Prostate gland (tissue), 2 donors: ENCODE measurements at regions not wholly inside any gene's neighbourhood (a gene's known extent, or its start where the extent isn't known, plus 50 kb on each side); places are given as distances from the start of the nearest gene placed in this dataset.
A peak's percentile ranks its signal among the peaks of the same experiment; 100 is the strongest.

Experiments used
- DNase-seq: peaks from one replicate; pipeline ENCODE4 v3.0.0-alpha.2; 2019; ENCODE audit warnings: low spot score
- H3K27ac ChIP-seq, 2 donors: fragments of 200-600 bp; sonication (generic); 2 replicates each; pipeline ENCODE4 v1.5.1; 2017 to 2019
- H3K27me3 ChIP-seq: fragments of 200-600 bp; sonication (generic); replicated peaks from 2 replicates; pipeline ENCODE4 v1.5.1; 2019; ENCODE audit not compliant: insufficient read depth
- H3K36me3 ChIP-seq, 2 donors: fragments of 200-600 bp; sonication (generic); 1 replicate in 1 of 2; 2 replicates in 1 of 2; pipeline versions ENCODE4 v1.5.1 to v1.8.1; 2017 to 2019
- H3K4me1 ChIP-seq: fragments of 200-600 bp; sonication (generic); replicated peaks from 2 replicates; pipeline ENCODE4 v1.5.1; 2019
- H3K4me3 ChIP-seq, 2 donors: fragments of 200-600 bp; sonication (generic); 2 replicates each; pipeline ENCODE4 v1.5.1; 2017 to 2019
- H3K9me3 ChIP-seq: fragments of 200-600 bp; sonication (generic); 2 replicates; pipeline ENCODE4 v1.5.1; 2017
- CTCF ChIP-seq, 4 experiments: fragments of 200-600 bp in 2 of 4; fragments of 450-650 bp in 2 of 4; sonication (generic) in 2 of 4; IDR thresholded peaks; 1 replicate in 3 of 4; 2 replicates in 1 of 4; pipeline ENCODE4 v1.5.1; 2016 to 2019; ENCODE audit warnings: antibody characterized with exemption in 4 of 4, mild to moderate bottlenecking in 2 of 4, moderate library complexity in 2 of 4
- POLR2A ChIP-seq: fragments of 450-650 bp; IDR thresholded peaks from one replicate; pipeline ENCODE4 v1.6.1; 2016; ENCODE audit warnings: antibody characterized with exemption, mild to moderate bottlenecking
- POLR2AphosphoS5 ChIP-seq: sonication (generic); formaldehyde crosslinking; IDR thresholded peaks from one replicate; pipeline ENCODE4 v1.6.1; 2017; ENCODE audit warnings: antibody characterized with exemption
- WGBS: methylation state at CpG from one replicate; pipeline ENCODE4 v1.1.5; 2018; 5-methylcytosine and 5-hydroxymethylcytosine counted together
- intact Hi-C: fragments of 100-400 bp; cut with DNase I; formaldehyde crosslinking; loops from one replicate; pipeline ENCODE4 v1.14.2; 2022

DNA sequence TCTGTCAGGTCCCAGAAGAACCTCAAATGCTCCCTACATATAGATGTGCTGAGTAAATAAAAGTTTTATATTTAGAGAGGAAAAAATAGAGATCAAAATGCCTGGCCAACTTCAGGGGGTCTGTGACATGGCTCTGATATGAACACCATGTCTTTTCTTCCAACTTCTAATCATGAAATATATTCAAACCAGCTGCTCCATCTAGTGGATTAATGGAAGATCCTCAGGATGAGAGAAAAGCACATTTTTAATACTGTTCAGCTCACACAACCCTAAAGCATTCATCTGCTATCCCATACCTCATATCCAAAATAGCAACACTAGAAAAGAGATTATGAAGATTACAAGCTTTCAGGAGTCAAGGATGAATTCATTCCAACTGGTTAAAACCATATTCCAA is 56.0 kb upstream of the DOCK9 start:
- Histone ChIP-seq H3K27me3 (no peaks in the 10 kb centered on the region), H3K4me1 (no peaks in the 10 kb centered on the region), H3K9me3 (no peaks in the 10 kb centered on the region), H3K27ac (no peak overlapping the region), H3K4me3 (no peak overlapping the region), H3K36me3 (no peaks in the 10 kb centered on the region)
- no peak for TF ChIP-seq POLR2A
- TF ChIP-seq CTCF (IDR thresholded peaks at IDR 0.05) = peak in 3 of 4 experiments; percentile 44 to 72 (median 58)
- TF ChIP-seq POLR2AphosphoS5 = no peak
- no peak for DNase-seq
- intact Hi-C loops = loop anchor here (1.0 to 10.0 kb wide), 2 partner anchors 189 to 359 kb away; no protein-coding TSS in a partner anchor

DNA sequence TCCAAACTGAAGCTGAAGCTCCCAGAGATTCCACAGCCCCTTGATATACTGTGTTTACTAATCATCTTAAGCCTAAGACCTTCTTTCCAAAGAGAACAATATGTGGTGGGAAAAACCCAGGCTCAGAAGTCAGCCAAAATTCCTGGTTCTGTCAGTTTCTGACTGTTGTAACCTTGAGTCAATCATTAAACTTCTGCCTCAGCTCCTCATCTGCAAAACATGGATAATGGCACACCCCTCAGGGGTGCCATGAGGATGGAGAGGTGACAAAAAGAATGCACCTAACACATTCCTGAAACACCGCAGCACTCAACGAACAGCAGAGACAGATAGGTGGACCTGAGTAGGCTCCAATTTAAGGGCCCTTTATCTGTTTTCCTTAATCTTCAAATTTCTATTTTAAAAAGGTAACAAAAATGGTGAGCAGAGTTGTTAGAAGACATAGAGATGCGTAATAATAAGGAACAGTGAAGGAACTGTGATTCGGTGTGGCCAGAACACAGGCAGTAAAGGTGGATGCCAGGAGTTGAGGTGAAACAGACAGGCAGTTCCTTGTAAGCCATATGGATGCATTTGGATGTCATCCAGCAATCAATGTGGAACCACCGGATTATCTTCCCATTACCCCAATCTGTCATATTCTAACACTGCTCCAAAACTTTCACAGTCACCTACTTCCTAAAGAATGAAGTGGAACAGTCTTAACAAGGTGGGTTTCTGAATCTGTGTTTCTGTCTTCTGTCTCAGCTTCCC is 56.6 kb upstream of the DOCK9 start:
- intact Hi-C loops = loop anchor here (1.0 to 10.0 kb wide), 2 partner anchors 189 to 360 kb away; no protein-coding TSS in a partner anchor
- Histone ChIP-seq H3K4me1 (no peaks in the 10 kb centered on the region), H3K27ac (no peak overlapping the region), H3K27me3 (no peaks in the 10 kb centered on the region), H3K36me3 (no peaks in the 10 kb centered on the region), H3K4me3 (no peak overlapping the region), H3K9me3 (no peaks in the 10 kb centered on the region)
- DNase-seq = no peak
- 79% methylated on average over 5 of the region's 5 CpGs for WGBS
- TF ChIP-seq POLR2AphosphoS5 (no peak), POLR2A (no peak), CTCF (IDR thresholded peaks at IDR 0.05) (no peak)

GRCh38 chr13:99035715-99036114 is 57.9 kb upstream of the DOCK9 start:
- no peaks in the 10 kb centered on the region for H3K27me3 ChIP-seq
- no peak for DNase-seq
- intact Hi-C loops = loop anchor here (10.0 kb wide), 1 partner anchor 361 kb away; no protein-coding TSS in a partner anchor
- 97% methylated on average over 5 of the region's 5 CpGs for WGBS
- no peaks in the 10 kb centered on the region for H3K4me1 ChIP-seq
- H3K36me3 ChIP-seq = no peaks in the 10 kb centered on the region
- H3K4me3 ChIP-seq = no peak overlapping the region
- no peak for TF ChIP-seq POLR2AphosphoS5
- TF ChIP-seq CTCF (IDR thresholded peaks at IDR 0.05) = no peak
- no peak for TF ChIP-seq POLR2A
- H3K27ac ChIP-seq = no peak overlapping the region
- H3K9me3 ChIP-seq = no peaks in the 10 kb centered on the region

DNA sequence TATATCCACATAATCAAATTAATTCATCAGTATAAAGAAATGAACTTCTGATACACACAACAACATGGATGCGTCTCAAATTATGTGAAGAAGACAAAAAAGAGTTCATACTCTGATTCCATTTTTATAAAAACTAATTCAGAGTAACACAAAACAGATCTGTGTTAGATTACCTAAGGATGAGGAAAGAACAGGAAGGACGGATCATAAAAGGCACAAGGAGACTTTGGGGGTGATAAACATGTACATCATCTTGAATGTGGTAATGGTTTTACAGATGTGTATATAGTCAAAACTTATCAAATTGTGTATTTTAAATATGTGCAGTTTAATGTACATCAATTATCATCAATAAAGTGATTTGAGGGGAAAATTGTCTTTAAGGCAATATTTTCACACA is 59.9 kb upstream of the DOCK9 start:
- WGBS = 94% methylated on average over 2 of the region's 2 CpGs
- Histone ChIP-seq H3K27ac (no peak overlapping the region), H3K9me3 (no peaks in the 10 kb centered on the region), H3K36me3 (no peaks in the 10 kb centered on the region), H3K4me1 (peaks cover 3% of the 10 kb centered on the region), H3K4me3 (no peak overlapping the region), H3K27me3 (no peaks in the 10 kb centered on the region)
- DNase-seq = no peak
- intact Hi-C loops = loop anchor here (10.0 kb wide), 1 partner anchor 363 kb away; no protein-coding TSS in a partner anchor
- no peak for TF ChIP-seq POLR2AphosphoS5
- TF ChIP-seq POLR2A = no peak
- TF ChIP-seq CTCF (IDR thresholded peaks at IDR 0.05) = no peak

DNA sequence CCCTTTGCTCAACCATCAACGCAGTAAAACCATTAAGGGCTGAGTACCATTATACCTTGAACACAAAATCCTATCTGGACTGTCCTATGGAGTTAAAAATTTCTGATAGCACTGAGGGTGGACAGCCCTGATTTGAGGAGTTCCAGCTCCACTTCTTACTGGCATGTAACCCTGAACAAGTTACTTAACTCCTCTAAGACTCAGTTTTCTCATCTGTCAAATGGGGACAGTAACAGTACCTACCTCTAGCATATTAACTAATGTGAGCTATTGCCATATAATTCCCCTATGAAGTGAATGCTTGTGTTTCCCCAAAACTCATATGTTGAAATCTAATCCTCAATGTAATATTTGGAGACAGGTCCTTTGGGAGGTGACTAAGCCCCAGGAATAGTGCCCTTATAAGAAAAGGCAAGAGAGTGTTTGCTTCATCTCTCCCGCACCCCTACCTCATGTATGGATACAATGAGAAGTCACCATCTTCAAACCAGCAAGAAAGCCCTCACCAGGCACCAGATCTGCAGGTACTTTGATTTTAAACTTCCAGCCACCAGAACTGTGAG is 61.9 kb upstream of the DOCK9 start:
- Histone ChIP-seq H3K36me3 (no peaks in the 10 kb centered on the region), H3K9me3 (no peaks in the 10 kb centered on the region), H3K27ac (no peak overlapping the region), H3K4me1 (peaks cover 9% of the 10 kb centered on the region), H3K4me3 (no peak overlapping the region), H3K27me3 (no peaks in the 10 kb centered on the region)
- intact Hi-C loops = loop anchor here (10.0 kb wide), 1 partner anchor 365 kb away; no protein-coding TSS in a partner anchor
- DNase-seq = no peak
- TF ChIP-seq POLR2AphosphoS5 (no peak), POLR2A (no peak), CTCF (IDR thresholded peaks at IDR 0.05) (no peak)
- 93% methylated on average over 2 of the region's 2 CpGs for WGBS
